B cell (primary cell): ENCODE measurements at regions not wholly inside any gene's neighbourhood (a gene's known extent, or its start where the extent isn't known, plus 50 kb on each side); places are given as distances from the start of the nearest gene placed in this dataset.

Experiments used
- ATAC-seq: fragments of 200-7000 bp; cut with Tn5 transposase; one replicate; pipeline ENCODE4 v1.10.0; 2021; ENCODE audit warnings: low read depth, mild to moderate bottlenecking, moderate number of reproducible peaks, moderate library complexity
- CTCF ChIA-PET: fragments of 350-600 bp; sonication (Branson Sonifier 250); formaldehyde crosslinking; loops from one replicate; lab custom pipeline; 2021; ENCODE audit warnings: antibody characterized with exemption, inconsistent platforms; lab: Charles Lee
- POLR2A ChIA-PET: fragments of 350-600 bp; sonication (Branson Sonifier 250); formaldehyde crosslinking; loops from one replicate; lab custom pipeline; 2021; ENCODE audit warnings: antibody characterized with exemption; lab: Charles Lee
- DNase-seq: peaks from one replicate; pipeline ENCODE4 v3.0.0; 2013
- H2AFZ ChIP-seq: 2 replicates; pipeline ENCODE4 v1.6.1; 2012; ENCODE audit warnings: mild to moderate bottlenecking, low read depth, low read length; ENCODE audit not compliant: insufficient read depth, poor library complexity, severe bottlenecking
- H3K27ac ChIP-seq, 2 donors: 1 replicate in 1 of 2; 2 replicates in 1 of 2; pipeline ENCODE4 v1.5.1; 2012 to 2013; ENCODE audit warnings: low read length in 2 of 2, mild to moderate bottlenecking in 2 of 2, moderate library complexity in 1 of 2
- H3K27me3 ChIP-seq, 4 experiments: fragments of 200-600 bp in 1 of 4; sonication (generic) in 1 of 4; replicated peaks in 1 of 4; 1 replicate in 2 of 4; 2 replicates in 2 of 4; pipeline versions ENCODE4 v1.6.1 to v1.7.0; 2013 to 2016; ENCODE audit warnings: low read length in 3 of 4, mild to moderate bottlenecking in 2 of 4, mixed read lengths in 1 of 4, moderate library complexity in 1 of 4; ENCODE audit not compliant: insufficient read depth in 4 of 4, control insufficient read depth in 3 of 4; ENCODE audit errors: control extremely low read depth in 1 of 4
- H3K36me3 ChIP-seq, 2 experiments: replicated peaks in 1 of 2; 1 replicate in 1 of 2; 2 replicates in 1 of 2; pipeline versions ENCODE4 v1.6.1 to v1.7.1; 2013; ENCODE audit warnings: low read length in 1 of 2; ENCODE audit not compliant: insufficient read depth in 2 of 2, control insufficient read depth in 1 of 2; ENCODE audit errors: control extremely low read depth in 1 of 2, extremely low read depth in 1 of 2
- H3K4me1 ChIP-seq, 2 donors: fragments of 200-600 bp in 1 of 2; sonication (generic) in 1 of 2; 1 replicate in 1 of 2; 2 replicates in 1 of 2; pipeline versions ENCODE4 v1.5.1 to v1.6.1; 2013 to 2017; ENCODE audit warnings: low read length in 2 of 2; ENCODE audit not compliant: control insufficient read depth in 2 of 2, insufficient read depth in 2 of 2
- H3K4me2 ChIP-seq: replicated peaks from 2 replicates; pipeline ENCODE3; 2012; ENCODE audit warnings: mild to moderate bottlenecking, low read depth, low read length; ENCODE audit not compliant: poor library complexity, severe bottlenecking
- H3K4me3 ChIP-seq, 5 experiments: fragments of 200-600 bp in 1 of 5; sonication (generic) in 1 of 5; 1 replicate in 3 of 5; 2 replicates in 2 of 5; pipeline versions ENCODE4 v1.5.1 to v1.7.0; 2011 to 2016; ENCODE audit warnings: low read length in 4 of 5, mild to moderate bottlenecking in 4 of 5, low read depth in 2 of 5, control low read depth in 1 of 5, moderate library complexity in 1 of 5; ENCODE audit not compliant: insufficient read depth in 1 of 5; ENCODE audit errors: control extremely low read depth in 1 of 5, extremely low read depth in 1 of 5
- H3K79me2 ChIP-seq: fragments of 200-600 bp; sonication (generic); one replicate; pipeline ENCODE4 v1.6.0; 2016; ENCODE audit warnings: low read length; ENCODE audit not compliant: control insufficient read depth, insufficient read depth
- H3K9ac ChIP-seq: fragments of 200-600 bp; sonication (generic); 2 replicates; pipeline ENCODE4 v1.6.1; 2017; ENCODE audit warnings: mild to moderate bottlenecking, low read length, moderate library complexity
- H3K9me3 ChIP-seq, 3 donors: one replicate each; pipeline versions ENCODE4 v1.6.1 to v1.7.1; 2013; ENCODE audit warnings: low read length in 2 of 3; ENCODE audit not compliant: control insufficient read depth in 2 of 3, insufficient read depth in 1 of 3; ENCODE audit errors: control extremely low read depth in 1 of 3
- H4K20me1 ChIP-seq: 2 replicates; pipeline ENCODE4 v1.6.0; 2012; ENCODE audit warnings: mild to moderate bottlenecking, low read length; ENCODE audit not compliant: insufficient read depth, control insufficient read depth, poor library complexity, severe bottlenecking
- H3K27ac Mint-ChIP-seq: one replicate; pipeline ENCODE4 v1.8.0; 2021; ENCODE audit warnings: mixed read lengths
- H3K27me3 Mint-ChIP-seq: one replicate; pipeline ENCODE4 v1.8.0; 2021; ENCODE audit warnings: mixed read lengths
- H3K4me1 Mint-ChIP-seq: one replicate; pipeline ENCODE4 v1.8.0; 2021; ENCODE audit warnings: mixed read lengths
- H3K4me3 Mint-ChIP-seq: one replicate; pipeline ENCODE4 v1.8.0; 2021; ENCODE audit warnings: mixed read lengths
- H3K9me3 Mint-ChIP-seq: one replicate; pipeline ENCODE4 v1.8.0; 2022; ENCODE audit warnings: mixed read lengths; ENCODE audit not compliant: insufficient read depth
- EZH2 ChIP-seq: IDR thresholded peaks from 2 replicates; pipeline ENCODE4 v1.6.1; 2012; ENCODE audit warnings: borderline replicate concordance, low read depth, mild to moderate bottlenecking, moderate library complexity, low read length; ENCODE audit not compliant: insufficient read depth, poor library complexity, severe bottlenecking
- WGBS: methylation state at CpG from one replicate; pipeline ENCODE4 v1.1.5; 2013; ENCODE audit warnings: missing lambda C conversion rate; ENCODE audit not compliant: insufficient coverage; 5-methylcytosine and 5-hydroxymethylcytosine counted together
- intact Hi-C: fragments of 100-400 bp; cut with micrococcal nuclease; formaldehyde crosslinking; loops from one replicate; pipeline ENCODE4 v1.10.0; 2022
- TF ChIP-seq, protein P1 (sequence below): fragments of 200-600 bp; IDR thresholded peaks from one replicate; pipeline ENCODE4 v1.8.0; 2022; ENCODE audit warnings: antibody characterized with exemption, mild to moderate bottlenecking

DNA sequence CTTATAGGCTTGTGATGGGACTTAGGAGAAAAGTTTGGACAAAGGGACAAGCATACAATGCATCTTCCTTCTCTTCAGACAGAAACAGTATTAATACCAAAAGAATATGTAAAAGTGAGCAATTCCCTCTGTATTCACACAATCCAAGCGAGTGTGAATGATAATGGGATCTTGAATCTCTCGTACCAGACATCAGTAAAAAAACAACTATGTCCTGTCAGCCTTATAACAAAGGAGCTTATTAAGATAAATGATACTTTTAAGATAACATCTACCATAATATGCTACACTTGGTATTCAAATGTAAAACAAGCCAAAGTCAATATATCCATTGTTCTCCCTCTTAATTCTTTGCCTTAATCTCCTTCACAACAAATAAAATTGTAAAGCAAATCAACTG is 288.6 kb upstream of the CNTN6 start:
- Histone ChIP-seq H2AFZ (no peak overlapping the region), H3K36me3 (no peaks in the 10 kb centered on the region), H4K20me1 (no peaks in the 10 kb centered on the region), H3K4me3 (no peak overlapping the region), H3K4me2 (no peak overlapping the region), H3K27ac (no peak overlapping the region), H3K9ac (no peak overlapping the region), H3K79me2 (no peaks in the 10 kb centered on the region), H3K27me3 (no peaks in the 10 kb centered on the region), H3K9me3 (peaks cover 0 to 7% (median 0%) of the 10 kb centered on the region in 3 donors), H3K4me1 (no peaks in the 10 kb centered on the region)
- Mint-ChIP-seq H3K27me3 (no peaks in the 10 kb centered on the region), H3K9me3 (peaks cover 4% of the 10 kb centered on the region), H3K4me1 (no peaks in the 10 kb centered on the region), H3K4me3 (no peak overlapping the region), H3K27ac (no peak overlapping the region)
- ATAC-seq (no peak), DNase-seq (no peak)
- intact Hi-C loops: no loop called here
- TF ChIP-seq, protein P1, sequence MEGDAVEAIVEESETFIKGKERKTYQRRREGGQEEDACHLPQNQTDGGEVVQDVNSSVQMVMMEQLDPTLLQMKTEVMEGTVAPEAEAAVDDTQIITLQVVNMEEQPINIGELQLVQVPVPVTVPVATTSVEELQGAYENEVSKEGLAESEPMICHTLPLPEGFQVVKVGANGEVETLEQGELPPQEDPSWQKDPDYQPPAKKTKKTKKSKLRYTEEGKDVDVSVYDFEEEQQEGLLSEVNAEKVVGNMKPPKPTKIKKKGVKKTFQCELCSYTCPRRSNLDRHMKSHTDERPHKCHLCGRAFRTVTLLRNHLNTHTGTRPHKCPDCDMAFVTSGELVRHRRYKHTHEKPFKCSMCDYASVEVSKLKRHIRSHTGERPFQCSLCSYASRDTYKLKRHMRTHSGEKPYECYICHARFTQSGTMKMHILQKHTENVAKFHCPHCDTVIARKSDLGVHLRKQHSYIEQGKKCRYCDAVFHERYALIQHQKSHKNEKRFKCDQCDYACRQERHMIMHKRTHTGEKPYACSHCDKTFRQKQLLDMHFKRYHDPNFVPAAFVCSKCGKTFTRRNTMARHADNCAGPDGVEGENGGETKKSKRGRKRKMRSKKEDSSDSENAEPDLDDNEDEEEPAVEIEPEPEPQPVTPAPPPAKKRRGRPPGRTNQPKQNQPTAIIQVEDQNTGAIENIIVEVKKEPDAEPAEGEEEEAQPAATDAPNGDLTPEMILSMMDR: no peak
- TF ChIP-seq EZH2: no peak
- CTCF ChIA-PET: no interaction called here
- POLR2A ChIA-PET: no interaction called here
- WGBS: no CpG with 5 or more reads among the region's 2 CpGs

DNA sequence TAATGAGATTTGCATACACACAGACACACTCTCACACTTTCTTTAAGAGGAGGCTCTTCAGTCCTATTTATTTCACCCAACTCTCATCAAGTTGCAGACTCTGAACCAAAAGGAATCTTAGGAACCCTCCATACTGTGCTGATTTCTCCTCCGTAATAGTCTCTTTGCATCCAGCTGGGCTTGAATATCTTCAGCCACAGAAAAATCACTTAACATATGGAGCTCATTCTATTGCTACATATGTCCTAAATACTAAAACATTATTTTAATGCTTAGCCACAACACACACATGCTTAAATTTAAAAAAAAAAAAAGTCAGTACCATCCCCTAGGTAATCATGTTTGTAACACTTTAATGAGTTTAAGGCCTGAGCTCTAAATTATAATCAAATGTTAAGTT is 287.5 kb upstream of the CNTN6 start:
- H3K4me1 ChIP-seq: no peaks in the 10 kb centered on the region
- peaks cover 0 to 7% (median 0%) of the 10 kb centered on the region in 3 donors for H3K9me3 ChIP-seq
- no peak overlapping the region for H3K27ac ChIP-seq
- H2AFZ ChIP-seq: no peak overlapping the region
- H3K9ac ChIP-seq: no peak overlapping the region
- DNase-seq (no peak), ATAC-seq (no peak)
- Mint-ChIP-seq H3K9me3 (peaks cover 2% of the 10 kb centered on the region), H3K4me3 (no peak overlapping the region), H3K27ac (no peak overlapping the region), H3K4me1 (no peaks in the 10 kb centered on the region), H3K27me3 (no peaks in the 10 kb centered on the region)
- H3K36me3 ChIP-seq: no peaks in the 10 kb centered on the region
- no peak for TF ChIP-seq EZH2
- TF ChIP-seq, protein P1: no peak
- ChIA-PET POLR2A (no interaction called here), CTCF (no interaction called here)
- no peaks in the 10 kb centered on the region for H4K20me1 ChIP-seq
- no peaks in the 10 kb centered on the region for H3K27me3 ChIP-seq
- H3K4me3 ChIP-seq: no peak overlapping the region
- intact Hi-C loops: no loop called here
- H3K4me2 ChIP-seq: no peak overlapping the region
- 100% methylated on average over 1 of the region's 1 CpG for WGBS
- H3K79me2 ChIP-seq: no peaks in the 10 kb centered on the region
